ENCODE measurements at regions not wholly inside any gene's neighbourhood (a gene's known extent, or its start where the extent isn't known, plus 50 kb on each side); places are given as distances from the start of the nearest gene placed in this dataset.

DNA sequence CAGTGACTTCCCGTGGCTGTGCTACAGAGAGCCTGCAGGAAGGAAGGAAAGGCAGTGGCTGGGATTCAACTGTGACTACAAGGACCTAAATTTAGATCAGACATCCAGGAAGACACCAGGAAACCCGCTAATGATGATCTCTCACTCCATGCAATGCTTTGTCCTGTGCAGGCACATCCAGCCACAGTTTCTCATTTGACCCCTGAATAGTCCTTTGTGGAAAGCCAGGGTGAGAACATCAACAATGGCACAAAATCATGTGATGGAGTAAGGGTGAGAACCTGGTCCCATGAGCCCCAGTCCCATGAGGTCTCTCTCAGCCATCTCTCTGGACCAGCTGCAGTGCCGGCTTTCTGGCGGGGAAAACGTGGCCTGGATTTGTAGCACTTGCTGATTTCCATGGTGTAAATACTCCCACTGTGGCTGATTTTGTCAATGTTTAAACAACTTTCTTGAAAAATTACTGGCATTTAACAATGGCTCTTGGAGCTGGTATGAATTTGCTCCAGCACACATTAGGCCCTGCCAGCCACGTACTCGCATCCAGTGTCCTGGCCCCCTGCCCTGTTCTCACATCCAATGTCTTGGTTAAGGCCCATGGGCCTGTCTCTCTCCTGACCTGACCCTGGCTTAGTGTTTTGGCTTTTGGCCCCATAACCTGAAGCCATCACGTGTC is 159.0 kb upstream of the HAAO start:
- TF ChIP-seq, protein P1, sequence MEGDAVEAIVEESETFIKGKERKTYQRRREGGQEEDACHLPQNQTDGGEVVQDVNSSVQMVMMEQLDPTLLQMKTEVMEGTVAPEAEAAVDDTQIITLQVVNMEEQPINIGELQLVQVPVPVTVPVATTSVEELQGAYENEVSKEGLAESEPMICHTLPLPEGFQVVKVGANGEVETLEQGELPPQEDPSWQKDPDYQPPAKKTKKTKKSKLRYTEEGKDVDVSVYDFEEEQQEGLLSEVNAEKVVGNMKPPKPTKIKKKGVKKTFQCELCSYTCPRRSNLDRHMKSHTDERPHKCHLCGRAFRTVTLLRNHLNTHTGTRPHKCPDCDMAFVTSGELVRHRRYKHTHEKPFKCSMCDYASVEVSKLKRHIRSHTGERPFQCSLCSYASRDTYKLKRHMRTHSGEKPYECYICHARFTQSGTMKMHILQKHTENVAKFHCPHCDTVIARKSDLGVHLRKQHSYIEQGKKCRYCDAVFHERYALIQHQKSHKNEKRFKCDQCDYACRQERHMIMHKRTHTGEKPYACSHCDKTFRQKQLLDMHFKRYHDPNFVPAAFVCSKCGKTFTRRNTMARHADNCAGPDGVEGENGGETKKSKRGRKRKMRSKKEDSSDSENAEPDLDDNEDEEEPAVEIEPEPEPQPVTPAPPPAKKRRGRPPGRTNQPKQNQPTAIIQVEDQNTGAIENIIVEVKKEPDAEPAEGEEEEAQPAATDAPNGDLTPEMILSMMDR (conservative IDR thresholded peaks at IDR 0.05; ENCODE audit: low read depth, low read length) = no peak
- TF ChIP-seq EZH2 (IDR thresholded peaks at IDR 0.05; ENCODE audit: borderline replicate concordance, low read depth, low read length, poor library complexity, severe bottlenecking) = no peak
